ENCODE measurements at regions not wholly inside any gene's neighbourhood (a gene's known extent, or its start where the extent isn't known, plus 50 kb on each side); places are given as distances from the start of the nearest gene placed in this dataset.

GRCh38 chr3:1019157-1019556, 73.7 kb upstream of the CNTN6 start:
- no peak overlapping the region for H3K4me3 ChIP-seq (ENCODE audit: low read depth, low read length)
- H3K27me3 ChIP-seq (ENCODE audit: control insufficient read depth, insufficient read depth, low read length) = no peaks in the 10 kb centered on the region
- POLR2A ChIA-PET = no interaction called here
- H3K27ac ChIP-seq (ENCODE audit: low read depth, low read length) = no peak overlapping the region
- no peak for DNase-seq (ENCODE audit: low read depth, low spot score)
- no peak for TF ChIP-seq CTCF (IDR thresholded peaks at IDR 0.05; ENCODE audit: low read depth, low read length)
- CTCF ChIA-PET = no interaction called here
- H3K9me3 ChIP-seq (ENCODE audit: control insufficient read depth, insufficient read depth, low read length) = peaks cover 7% of the 10 kb centered on the region

GRCh38 chr3:1026395-1026794, 66.4 kb upstream of the CNTN6 start:
- Histone ChIP-seq H3K27ac (ENCODE audit: low read depth, low read length) (no peak overlapping the region), H3K9me3 (ENCODE audit: control insufficient read depth, insufficient read depth, low read length) (no peaks in the 10 kb centered on the region; the same call in none of the 2 replicates), H3K27me3 (ENCODE audit: control insufficient read depth, insufficient read depth, low read length) (no peaks in the 10 kb centered on the region), H3K4me3 (ENCODE audit: low read depth, low read length) (no peak overlapping the region)
- CTCF ChIA-PET = no interaction called here
- no peak for TF ChIP-seq CTCF (IDR thresholded peaks at IDR 0.05; ENCODE audit: low read depth, low read length)
- POLR2A ChIA-PET = no interaction called here
- DNase-seq (ENCODE audit: low read depth, low spot score) = no peak

DNA sequence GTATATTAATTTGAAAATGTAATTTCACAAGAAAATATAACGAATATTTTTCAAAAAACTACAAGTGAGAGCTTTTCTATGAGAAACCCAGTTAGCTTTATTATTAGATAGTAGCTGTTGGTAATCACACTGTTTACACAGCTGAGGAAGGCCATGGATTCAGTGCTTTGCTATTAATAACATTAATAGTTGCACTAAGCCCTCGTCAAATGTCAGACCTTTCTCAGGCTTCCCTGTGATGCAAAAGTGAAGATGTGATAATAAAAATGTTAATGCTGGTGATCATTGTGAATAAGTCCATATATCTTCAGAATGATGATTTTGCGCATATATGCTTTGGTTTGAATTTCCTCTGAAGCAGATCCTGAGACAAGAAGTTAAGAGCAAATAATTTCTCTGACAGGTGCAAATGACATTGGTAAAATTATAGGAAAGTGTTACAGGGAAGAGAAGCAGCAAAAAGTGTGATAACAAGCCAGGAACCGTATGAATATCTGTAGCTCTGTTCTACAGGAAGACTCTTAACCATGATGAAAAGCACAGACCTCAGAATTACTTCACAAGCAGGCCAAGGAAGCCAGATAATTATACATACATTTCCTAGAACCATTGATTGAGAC, 56.5 kb upstream of the CNTN6 start:
- no peak for TF ChIP-seq CTCF (IDR thresholded peaks at IDR 0.05; ENCODE audit: low read depth, low read length)
- no peak overlapping the region for H3K4me3 ChIP-seq (ENCODE audit: low read depth, low read length)
- DNase-seq (ENCODE audit: low read depth, low spot score) = no peak
- H3K9me3 ChIP-seq (ENCODE audit: control insufficient read depth, insufficient read depth, low read length) = peaks cover 17% of the 10 kb centered on the region
- no peaks in the 10 kb centered on the region for H3K27me3 ChIP-seq (ENCODE audit: control insufficient read depth, insufficient read depth, low read length)
- POLR2A ChIA-PET = no interaction called here
- no peak overlapping the region for H3K27ac ChIP-seq (ENCODE audit: low read depth, low read length)
- CTCF ChIA-PET = no interaction called here

- H3K4me3 ChIP-seq (ENCODE audit: low read depth, low read length) = no peak overlapping the region
- peaks cover 17% of the 10 kb centered on the region for H3K9me3 ChIP-seq (ENCODE audit: control insufficient read depth, insufficient read depth, low read length)
- TF ChIP-seq CTCF (IDR thresholded peaks at IDR 0.05; ENCODE audit: low read depth, low read length) = no peak
- ChIA-PET POLR2A (no interaction called here), CTCF (no interaction called here)
- DNase-seq (ENCODE audit: low read depth, low spot score) = no peak
- H3K27me3 ChIP-seq (ENCODE audit: control insufficient read depth, insufficient read depth, low read length) = no peaks in the 10 kb centered on the region
- H3K27ac ChIP-seq (ENCODE audit: low read depth, low read length) = no peak overlapping the region
Measured at GRCh38 chr3:1037631-1038030, 55.2 kb upstream of the CNTN6 start.
